ENCODE measurements at regions not wholly inside any gene's neighbourhood (a gene's known extent, or its start where the extent isn't known, plus 50 kb on each side); places are given as distances from the start of the nearest gene placed in this dataset.

DNA sequence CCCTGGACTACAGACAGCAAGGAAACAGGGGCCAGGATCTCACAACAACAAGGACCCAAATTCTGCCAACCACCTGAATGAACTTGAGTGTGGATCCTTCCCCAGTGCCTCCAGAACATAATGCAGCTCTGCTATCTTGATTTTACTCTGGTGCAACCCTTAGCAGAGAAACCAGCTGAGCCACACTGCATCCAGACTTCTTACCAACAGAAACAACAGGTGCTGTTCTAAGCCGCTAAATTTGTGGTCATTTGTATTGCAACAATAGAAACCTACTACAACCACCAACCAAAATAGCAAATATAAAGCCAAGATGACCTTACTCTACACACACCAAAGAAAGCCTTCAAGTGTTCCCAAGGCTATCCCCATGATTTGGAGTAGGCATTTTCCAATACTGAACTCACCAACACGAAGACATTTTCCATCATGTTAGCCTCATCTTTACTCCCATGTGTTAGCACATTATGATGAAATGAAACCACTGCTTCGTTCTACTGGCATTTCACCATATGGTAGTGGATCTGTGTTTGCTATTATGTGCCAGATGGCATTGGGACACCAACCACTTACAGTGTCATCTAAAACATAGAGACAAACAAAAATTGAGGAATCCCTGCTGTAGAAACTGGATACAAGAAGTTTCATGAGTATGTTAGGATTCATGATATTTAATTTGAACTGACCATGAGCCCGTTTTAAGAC lies 249.8 kb upstream of the ID4 start:
- Histone ChIP-seq H3K79me2 (ENCODE audit: insufficient read depth, low read length) (no peaks in the 10 kb centered on the region), H4K20me1 (ENCODE audit: insufficient read depth) (no peaks in the 10 kb centered on the region), H2AFZ (ENCODE audit: low read depth, low read length, poor library complexity, severe bottlenecking) (no peak overlapping the region), H3K4me1 (ENCODE audit: control insufficient read depth in 1 of 2, insufficient read depth in 2 of 2, low read length in 2 of 2) (no peaks in the 10 kb centered on the region), H3K9me3 (ENCODE audit: control insufficient read depth in 1 of 2, insufficient read depth in 1 of 2, low read depth in 1 of 2, low read length in 2 of 2) (no peaks in the 10 kb centered on the region), H3K4me2 (ENCODE audit: low read length) (no peak overlapping the region), H3K27me3 (ENCODE audit: insufficient read depth, low read length) (no peaks in the 10 kb centered on the region), H3K9ac (ENCODE audit: low read length) (no peak overlapping the region), H3K27ac (ENCODE audit: low read depth, low read length) (no peak overlapping the region), H3K4me3 (replicated peaks in 1 of 2; ENCODE audit: low read depth in 1 of 2, low read length in 2 of 2) (no peak overlapping the region), H3K36me3 (ENCODE audit: control insufficient read depth in 1 of 2, insufficient read depth in 2 of 2, low read length in 2 of 2) (no peaks in the 10 kb centered on the region), H3K9me2 (ENCODE audit: insufficient read depth) (no peaks in the 10 kb centered on the region)
- intact Hi-C loops (cut with micrococcal nuclease), result no loop called here
- CTCF ChIA-PET, result no interaction called here
- RAD21 ChIA-PET (ENCODE audit: low non-redundant PET in 1 of 2, low total read pairs in 2 of 2, uncharacterized antibody in 2 of 2, unreplicated experiment in 2 of 2), result no interaction called here
- ATAC-seq, result no peak
- no TSS peak for BruUV-seq (replicated peaks)
- DNase-seq (ENCODE audit: low read depth, low spot score), result no peak
- POLR2A ChIA-PET, result no interaction called here
- TF ChIP-seq FOSL1 (IDR thresholded peaks at IDR 0.05; ENCODE audit: low read depth) (no peak), SRF (IDR thresholded peaks at IDR 0.05; ENCODE audit: low read depth) (no peak), POLR2AphosphoS5 (IDR thresholded peaks at IDR 0.05; ENCODE audit: low read depth, low read length) (no peak), SIN3A (IDR thresholded peaks at IDR 0.05; ENCODE audit: low read depth) (no peak), JUND (IDR thresholded peaks at IDR 0.05) (no peak), RAD21 (IDR thresholded peaks at IDR 0.05; ENCODE audit: low read depth) (no peak), EZH2 (IDR thresholded peaks at IDR 0.05) (no peak), TCF7L2 (IDR thresholded peaks at IDR 0.05; ENCODE audit: borderline replicate concordance, extremely low read depth, insufficient read depth, insufficient read length) (no peak), ZFX (IDR thresholded peaks at IDR 0.05) (no peak), YY1 (IDR thresholded peaks at IDR 0.05; ENCODE audit: extremely low read depth, insufficient replicate concordance, low read depth, low read length) (no peak), POLR2A (IDR thresholded peaks at IDR 0.05; ENCODE audit: borderline replicate concordance, extremely low read depth, insufficient read depth, insufficient read length) (no peak), CBX3 (IDR thresholded peaks at IDR 0.05; ENCODE audit: low read depth) (no peak), ZNF274 (IDR thresholded peaks at IDR 0.05; ENCODE audit: low read depth, low read length) (no peak), CEBPB (IDR thresholded peaks at IDR 0.05; ENCODE audit: low read depth) (no peak)
- TF ChIP-seq, protein P1, sequence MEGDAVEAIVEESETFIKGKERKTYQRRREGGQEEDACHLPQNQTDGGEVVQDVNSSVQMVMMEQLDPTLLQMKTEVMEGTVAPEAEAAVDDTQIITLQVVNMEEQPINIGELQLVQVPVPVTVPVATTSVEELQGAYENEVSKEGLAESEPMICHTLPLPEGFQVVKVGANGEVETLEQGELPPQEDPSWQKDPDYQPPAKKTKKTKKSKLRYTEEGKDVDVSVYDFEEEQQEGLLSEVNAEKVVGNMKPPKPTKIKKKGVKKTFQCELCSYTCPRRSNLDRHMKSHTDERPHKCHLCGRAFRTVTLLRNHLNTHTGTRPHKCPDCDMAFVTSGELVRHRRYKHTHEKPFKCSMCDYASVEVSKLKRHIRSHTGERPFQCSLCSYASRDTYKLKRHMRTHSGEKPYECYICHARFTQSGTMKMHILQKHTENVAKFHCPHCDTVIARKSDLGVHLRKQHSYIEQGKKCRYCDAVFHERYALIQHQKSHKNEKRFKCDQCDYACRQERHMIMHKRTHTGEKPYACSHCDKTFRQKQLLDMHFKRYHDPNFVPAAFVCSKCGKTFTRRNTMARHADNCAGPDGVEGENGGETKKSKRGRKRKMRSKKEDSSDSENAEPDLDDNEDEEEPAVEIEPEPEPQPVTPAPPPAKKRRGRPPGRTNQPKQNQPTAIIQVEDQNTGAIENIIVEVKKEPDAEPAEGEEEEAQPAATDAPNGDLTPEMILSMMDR (IDR thresholded peaks at IDR 0.05 in 2 of 3, conservative IDR thresholded peaks at IDR 0.05 in 1 of 3; ENCODE audit: borderline replicate concordance in 1 of 3, insufficient read depth in 1 of 3, low read depth in 2 of 3, low read length in 2 of 3), result no peak
- TF ChIP-seq, protein P2, sequence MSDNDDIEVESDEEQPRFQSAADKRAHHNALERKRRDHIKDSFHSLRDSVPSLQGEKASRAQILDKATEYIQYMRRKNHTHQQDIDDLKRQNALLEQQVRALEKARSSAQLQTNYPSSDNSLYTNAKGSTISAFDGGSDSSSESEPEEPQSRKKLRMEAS (IDR thresholded peaks at IDR 0.05), result no peak
- TF ChIP-seq, protein P3, sequence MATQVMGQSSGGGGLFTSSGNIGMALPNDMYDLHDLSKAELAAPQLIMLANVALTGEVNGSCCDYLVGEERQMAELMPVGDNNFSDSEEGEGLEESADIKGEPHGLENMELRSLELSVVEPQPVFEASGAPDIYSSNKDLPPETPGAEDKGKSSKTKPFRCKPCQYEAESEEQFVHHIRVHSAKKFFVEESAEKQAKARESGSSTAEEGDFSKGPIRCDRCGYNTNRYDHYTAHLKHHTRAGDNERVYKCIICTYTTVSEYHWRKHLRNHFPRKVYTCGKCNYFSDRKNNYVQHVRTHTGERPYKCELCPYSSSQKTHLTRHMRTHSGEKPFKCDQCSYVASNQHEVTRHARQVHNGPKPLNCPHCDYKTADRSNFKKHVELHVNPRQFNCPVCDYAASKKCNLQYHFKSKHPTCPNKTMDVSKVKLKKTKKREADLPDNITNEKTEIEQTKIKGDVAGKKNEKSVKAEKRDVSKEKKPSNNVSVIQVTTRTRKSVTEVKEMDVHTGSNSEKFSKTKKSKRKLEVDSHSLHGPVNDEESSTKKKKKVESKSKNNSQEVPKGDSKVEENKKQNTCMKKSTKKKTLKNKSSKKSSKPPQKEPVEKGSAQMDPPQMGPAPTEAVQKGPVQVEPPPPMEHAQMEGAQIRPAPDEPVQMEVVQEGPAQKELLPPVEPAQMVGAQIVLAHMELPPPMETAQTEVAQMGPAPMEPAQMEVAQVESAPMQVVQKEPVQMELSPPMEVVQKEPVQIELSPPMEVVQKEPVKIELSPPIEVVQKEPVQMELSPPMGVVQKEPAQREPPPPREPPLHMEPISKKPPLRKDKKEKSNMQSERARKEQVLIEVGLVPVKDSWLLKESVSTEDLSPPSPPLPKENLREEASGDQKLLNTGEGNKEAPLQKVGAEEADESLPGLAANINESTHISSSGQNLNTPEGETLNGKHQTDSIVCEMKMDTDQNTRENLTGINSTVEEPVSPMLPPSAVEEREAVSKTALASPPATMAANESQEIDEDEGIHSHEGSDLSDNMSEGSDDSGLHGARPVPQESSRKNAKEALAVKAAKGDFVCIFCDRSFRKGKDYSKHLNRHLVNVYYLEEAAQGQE (IDR thresholded peaks at IDR 0.05; ENCODE audit: low read depth), result no peak
